Stimulated activated CD4-positive, alpha-beta T cell treated with anti-CD3 and anti-CD28 coated beads, Interleukin-4, amount 100 ng/mL, for 1 hour (primary cell): ENCODE measurements at regions not wholly inside any gene's neighbourhood (a gene's known extent, or its start where the extent isn't known, plus 50 kb on each side); places are given as distances from the start of the nearest gene placed in this dataset.

Experiments used
- DNase-seq: peaks from one replicate; pipeline ENCODE4 v3.0.0-alpha.2; 2020

GRCh38 chr10:78250313-78251015 lies 216.8 kb downstream of the RPS24 start:
- no peak for DNase-seq

GRCh38 chr10:78251016-78251385 lies 217.3 kb downstream of the RPS24 start:
- no peak for DNase-seq

- no peak for DNase-seq
Measured at GRCh38 chr10:78252286-78252685, 218.6 kb downstream of the RPS24 start.

GRCh38 chr10:78253063-78253853 lies 219.6 kb downstream of the RPS24 start:
- DNase-seq: no peak

DNA sequence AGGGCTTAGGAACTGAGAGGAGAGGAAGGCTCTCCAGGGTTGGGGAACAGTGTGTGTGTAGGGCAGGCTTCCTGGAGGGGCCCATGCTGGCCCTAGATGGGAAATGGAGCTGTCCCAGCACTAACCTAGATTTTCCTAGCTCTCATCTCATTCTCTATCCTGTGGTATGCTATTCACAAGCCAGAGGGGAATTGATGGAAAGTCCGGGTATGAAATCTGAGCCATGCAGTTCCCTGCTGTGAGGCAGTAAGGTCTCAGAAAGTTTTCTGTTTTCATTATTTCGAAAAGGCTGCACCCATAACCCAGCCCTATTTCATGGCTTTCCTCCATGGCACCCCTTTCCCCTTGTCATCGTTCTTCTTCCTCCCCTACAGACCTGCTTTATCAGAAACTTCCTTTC lies 220.3 kb downstream of the RPS24 start:
- no peak for DNase-seq

DNA sequence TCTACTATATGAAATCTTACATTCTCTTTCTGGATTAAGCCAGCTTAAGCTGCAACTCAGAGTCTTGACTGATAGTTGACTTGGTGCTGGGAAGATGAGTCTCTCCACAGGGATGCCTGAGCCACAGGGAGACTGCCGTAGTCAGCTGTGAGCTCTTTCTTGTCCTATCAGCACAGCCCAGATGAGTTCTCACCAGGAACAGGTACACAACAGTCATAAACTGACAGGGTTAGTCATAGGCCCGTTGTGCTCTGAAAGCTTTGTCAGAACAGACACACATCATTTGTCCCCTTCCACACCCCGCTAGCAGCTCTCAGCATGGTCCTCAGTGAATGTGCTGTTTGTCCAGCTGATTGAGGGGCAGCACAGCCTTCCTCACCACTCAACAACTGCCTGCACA lies 221.6 kb downstream of the RPS24 start:
- DNase-seq: no peak

GRCh38 chr10:78255796-78256638 lies 222.4 kb downstream of the RPS24 start:
- no peak for DNase-seq

DNA sequence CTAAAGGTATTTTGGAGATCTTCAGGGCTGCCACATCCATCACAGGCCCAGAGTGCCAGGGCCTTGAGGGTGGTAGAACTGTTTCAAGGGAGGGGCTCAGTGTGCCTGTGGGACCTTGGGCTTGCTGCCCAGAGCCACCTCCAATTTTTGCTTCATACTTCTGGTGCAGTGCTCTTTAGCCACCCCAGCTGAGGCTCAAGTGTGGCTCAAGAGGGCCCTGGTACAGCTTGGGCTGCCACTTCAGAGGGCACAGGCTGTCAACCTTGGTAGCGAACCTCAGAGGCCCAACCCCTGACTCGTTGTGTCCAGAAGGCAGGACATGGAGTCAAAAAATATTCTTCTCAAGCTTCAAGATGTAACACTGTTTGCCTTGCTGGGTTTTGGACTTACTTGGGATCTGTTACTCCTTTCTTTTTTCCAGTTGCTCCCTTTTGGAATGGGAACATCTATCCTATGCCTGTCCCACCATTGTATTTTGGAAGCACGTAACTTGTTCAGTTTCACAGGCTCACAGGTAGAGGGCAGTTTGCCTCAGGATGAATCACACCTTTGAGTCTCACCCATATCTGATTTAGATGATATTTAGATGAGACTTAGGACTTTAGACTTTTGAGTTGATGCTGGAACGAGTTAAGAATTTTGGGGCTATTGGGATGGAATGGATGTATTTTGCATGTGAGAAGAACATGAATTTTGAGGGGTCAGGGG lies 224.8 kb downstream of the RPS24 start:
- no peak for DNase-seq

- DNase-seq: no peak
Measured at GRCh38 chr10:78259391-78259790, 225.7 kb downstream of the RPS24 start.

DNA sequence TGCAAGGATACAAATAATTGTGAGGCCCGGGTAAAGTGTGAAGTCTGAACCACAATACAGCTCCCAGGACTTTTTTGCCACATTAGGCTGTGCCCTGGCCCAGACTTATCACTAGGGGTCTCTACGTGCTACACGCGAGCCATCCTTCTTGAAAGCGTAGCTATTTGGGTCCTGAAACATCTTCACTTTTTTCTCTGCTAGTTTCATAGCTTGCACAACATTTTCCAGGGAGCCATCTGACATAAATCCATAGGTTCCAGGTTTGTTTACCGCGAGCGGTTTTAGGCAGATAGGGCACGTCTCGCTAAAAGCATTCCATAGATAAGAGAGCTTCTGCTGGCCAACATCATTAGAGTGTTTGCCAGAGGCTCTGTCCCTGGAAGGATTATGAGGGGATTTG lies 226.5 kb downstream of the RPS24 start:
- DNase-seq: no peak

- DNase-seq: no peak
Measured at GRCh38 chr10:78260680-78261079, 227.0 kb downstream of the RPS24 start.

GRCh38 chr10:78261291-78261690 lies 227.6 kb downstream of the RPS24 start:
- DNase-seq: no peak

DNA sequence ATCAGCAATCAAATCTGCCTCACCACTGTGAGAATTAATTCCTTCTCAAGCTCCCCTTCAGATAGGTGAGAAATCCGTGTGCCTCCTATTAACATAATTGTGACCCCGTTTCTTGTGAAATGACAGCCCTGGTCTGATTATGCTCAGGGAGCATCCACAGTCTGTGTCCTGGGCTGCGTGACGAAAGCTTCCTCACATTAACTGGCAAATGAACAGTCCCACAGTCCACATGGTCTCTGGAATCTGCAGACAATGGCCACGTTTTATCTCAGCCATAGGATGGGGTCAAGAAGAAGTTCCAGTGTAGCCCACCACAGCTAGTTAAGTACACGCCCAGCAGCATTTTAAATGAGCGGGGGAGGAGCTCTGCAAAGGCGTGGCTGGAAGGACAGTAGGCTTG lies 229.2 kb downstream of the RPS24 start:
- DNase-seq: no peak

DNA sequence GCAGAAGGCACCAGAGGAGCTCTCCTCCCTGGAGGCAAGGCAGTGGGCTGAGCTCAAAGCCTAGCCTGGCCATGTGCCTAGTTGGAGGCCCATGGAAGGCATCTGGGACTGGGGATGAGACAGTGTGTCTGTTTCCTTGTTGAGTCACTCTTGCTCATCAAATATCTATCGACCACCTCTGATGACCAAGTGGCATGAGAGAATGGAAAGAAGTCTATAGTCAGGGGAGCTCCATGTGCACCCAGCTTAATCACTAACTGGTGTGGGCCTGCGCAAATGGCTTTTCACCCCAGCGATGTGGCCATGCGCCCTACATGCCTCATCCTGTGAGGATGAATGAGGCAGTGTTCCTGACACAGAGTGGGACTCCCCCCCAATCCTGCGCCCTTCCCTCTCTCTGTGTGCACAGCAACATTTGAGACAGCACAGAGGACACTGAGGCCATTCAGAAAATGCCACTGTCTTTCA lies 229.9 kb downstream of the RPS24 start:
- DNase-seq: no peak

DNA sequence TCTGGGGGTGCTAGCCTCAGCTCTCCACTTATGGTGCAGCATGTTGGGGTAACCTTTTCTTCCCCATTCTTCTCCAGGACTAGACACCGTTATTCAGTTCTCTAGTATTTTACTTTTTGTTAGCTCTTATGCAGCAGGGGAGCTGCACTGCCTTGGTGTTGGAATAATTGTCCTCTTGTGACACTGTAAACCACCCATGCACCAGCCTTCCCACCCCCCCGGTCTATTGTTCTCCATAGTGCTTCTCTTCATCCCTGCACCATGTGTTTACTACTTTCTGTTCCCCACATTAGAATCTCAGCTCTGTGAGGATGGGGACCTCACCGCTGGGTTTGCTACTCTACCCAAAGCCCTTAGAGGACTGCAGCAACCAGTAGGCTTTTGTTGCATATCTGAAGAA lies 230.7 kb downstream of the RPS24 start:
- no peak for DNase-seq

DNA sequence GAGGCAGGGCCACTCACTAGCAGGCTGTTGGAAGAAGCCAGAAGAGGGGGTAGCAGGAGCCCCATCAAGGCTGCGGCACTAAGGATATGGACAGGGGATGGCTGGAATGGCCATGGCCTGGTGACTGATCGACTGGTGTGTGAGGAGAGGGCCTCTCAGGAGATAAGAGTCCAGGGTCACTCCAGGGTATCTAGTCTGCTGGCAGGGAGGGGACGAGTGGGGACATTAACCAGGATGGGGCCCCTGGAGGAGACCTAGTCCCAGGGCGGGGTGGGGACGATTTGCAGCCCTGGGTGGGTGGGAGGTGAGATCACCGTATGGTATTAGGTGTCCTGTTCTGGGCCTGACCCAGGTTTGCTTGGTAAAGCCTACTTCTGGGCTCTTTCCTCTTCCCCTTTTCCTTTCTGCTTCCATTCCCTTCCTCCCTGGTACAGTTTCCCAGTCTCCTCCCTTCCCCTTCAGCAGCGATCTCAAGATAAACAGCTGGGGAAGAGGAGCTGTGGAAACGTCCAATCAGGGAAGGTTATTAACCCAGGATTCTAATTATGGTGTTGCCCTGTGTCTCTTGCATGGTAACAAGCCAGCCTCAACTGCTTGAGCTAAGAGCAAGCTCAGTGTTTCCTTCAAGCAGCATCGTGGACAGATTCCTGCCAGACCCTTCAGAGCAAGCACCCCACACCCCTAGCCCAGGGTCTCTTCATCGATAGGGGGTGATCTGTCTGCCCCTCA lies 233.2 kb downstream of the RPS24 start:
- no peak for DNase-seq

GRCh38 chr10:78267598-78267997 lies 233.9 kb downstream of the RPS24 start:
- no peak for DNase-seq

DNA sequence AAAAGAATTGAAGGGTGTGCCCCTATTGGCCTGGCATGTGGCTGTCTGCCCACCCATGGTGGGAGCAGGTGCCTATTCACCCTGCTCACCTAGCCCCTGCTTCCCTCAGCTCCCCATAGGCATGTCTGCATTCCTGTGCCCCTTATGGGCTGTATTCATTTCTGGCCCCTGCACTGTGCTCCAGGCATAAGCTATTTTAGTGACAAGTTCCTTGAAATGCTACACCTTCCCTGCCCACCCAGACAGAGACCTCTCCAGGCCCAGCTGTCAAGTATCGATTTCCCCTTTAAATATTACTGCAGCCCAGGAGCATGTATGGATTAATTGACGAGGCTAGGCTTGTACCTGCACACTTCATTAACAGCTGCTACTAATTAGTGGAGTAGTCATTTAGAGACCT lies 235.4 kb downstream of the RPS24 start:
- DNase-seq: no peak

GRCh38 chr10:78272329-78272728 lies 238.7 kb downstream of the RPS24 start:
- no peak for DNase-seq

DNA sequence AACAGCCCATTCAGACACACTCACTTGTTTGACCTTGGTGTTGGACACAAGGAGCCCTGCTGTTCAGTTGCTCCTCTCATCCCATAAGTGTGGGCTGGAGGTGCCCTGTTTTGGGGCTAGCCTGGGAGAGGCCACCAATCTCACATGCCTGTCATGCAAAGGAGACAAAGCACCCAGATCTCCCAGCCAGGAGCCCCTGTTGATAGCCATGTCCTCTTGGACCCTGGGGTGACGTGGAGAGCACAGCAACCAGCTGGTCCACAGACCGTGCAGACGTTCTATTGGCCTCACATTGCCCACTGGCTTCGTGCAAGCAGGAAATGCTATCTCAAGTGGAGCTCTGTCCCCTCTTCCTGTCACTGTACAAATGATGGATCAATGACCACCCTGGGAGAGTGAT lies 240.8 kb downstream of the RPS24 start:
- DNase-seq: no peak

GRCh38 chr10:78276139-78276538 lies 242.5 kb downstream of the RPS24 start:
- no peak for DNase-seq
